RWPE2 (cell line): ENCODE measurements at regions not wholly inside any gene's neighbourhood (a gene's known extent, or its start where the extent isn't known, plus 50 kb on each side); places are given as distances from the start of the nearest gene placed in this dataset.

Experiments
- ATAC-seq: fragments of 200-7000 bp; cut with Tn5 transposase; 3 replicates; pipeline ENCODE4 v1.9.1; 2021; ENCODE audit warnings: low read depth
- DNase-seq: peaks from one replicate; pipeline ENCODE4 v3.0.0-alpha.2; 2020; ENCODE audit warnings: low spot score
- H3K27ac ChIP-seq: fragments of 450-650 bp; 2 replicates; pipeline ENCODE4 v1.5.1; 2017; ENCODE audit warnings: mild to moderate bottlenecking; ENCODE audit not compliant: poor library complexity, severe bottlenecking
- H3K27me3 ChIP-seq: fragments of 250-450 bp; sonication (Bioruptor Pico); 2 replicates; pipeline ENCODE4 v1.5.1; 2021; ENCODE audit warnings: mild to moderate bottlenecking, moderate library complexity; ENCODE audit not compliant: insufficient read depth, poor library complexity, severe bottlenecking
- H3K36me3 ChIP-seq: fragments of 250-450 bp; sonication (Bioruptor Pico); 2 replicates; pipeline ENCODE4 v1.5.1; 2020; ENCODE audit warnings: low read depth, mild to moderate bottlenecking, moderate library complexity
- H3K4me1 ChIP-seq: fragments of 250-450 bp; sonication (Bioruptor Pico); 2 replicates; pipeline ENCODE4 v1.5.1; 2021; ENCODE audit warnings: mild to moderate bottlenecking, moderate library complexity; ENCODE audit not compliant: insufficient read depth, poor library complexity, severe bottlenecking
- H3K4me3 ChIP-seq: fragments of 250-450 bp; sonication (Bioruptor Pico); 2 replicates; pipeline ENCODE4 v1.5.1; 2021; ENCODE audit warnings: mild to moderate bottlenecking, moderate library complexity; ENCODE audit not compliant: severe bottlenecking
- H3K9me3 ChIP-seq: fragments of 250-450 bp; sonication (Bioruptor Pico); 2 replicates; pipeline ENCODE4 v1.5.1; 2021; ENCODE audit warnings: mild to moderate bottlenecking, moderate library complexity; ENCODE audit not compliant: severe bottlenecking
- CTCF ChIP-seq: fragments of 450-650 bp; IDR thresholded peaks from one replicate; pipeline ENCODE4 v1.5.1; 2017; ENCODE audit warnings: mild to moderate bottlenecking, moderate library complexity; ENCODE audit not compliant: poor library complexity, severe bottlenecking

DNA sequence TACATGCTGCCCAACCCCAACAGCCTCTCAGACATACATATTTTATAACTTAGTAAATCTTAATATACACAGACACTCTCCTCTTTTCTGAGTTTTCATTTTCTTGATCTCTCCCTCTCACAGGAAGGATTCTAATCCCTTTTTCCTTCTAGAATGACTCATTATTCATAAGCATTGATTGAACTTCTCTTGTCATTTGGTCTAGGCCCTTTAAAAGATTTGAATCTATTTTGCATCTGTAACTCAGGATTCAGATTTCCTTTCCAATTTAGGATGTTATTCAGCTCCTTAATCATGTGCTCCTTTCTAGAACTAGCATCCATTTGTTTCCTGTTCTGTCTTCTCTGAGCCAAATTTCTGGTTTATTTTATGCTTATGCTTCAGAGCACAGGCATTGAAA, 624.5 kb upstream of the SGO1 start:
- Histone ChIP-seq H3K9me3 (peaks cover 7% of the 10 kb centered on the region), H3K4me1 (no peaks in the 10 kb centered on the region), H3K27me3 (no peaks in the 10 kb centered on the region), H3K27ac (no peak overlapping the region), H3K4me3 (no peak overlapping the region), H3K36me3 (no peaks in the 10 kb centered on the region)
- no peak for TF ChIP-seq CTCF
- DNase-seq = no peak
- no peak for ATAC-seq

- no peaks in the 10 kb centered on the region for H3K27me3 ChIP-seq
- TF ChIP-seq CTCF = no peak
- no peak for ATAC-seq
- H3K4me1 ChIP-seq = no peaks in the 10 kb centered on the region
- H3K4me3 ChIP-seq = no peak overlapping the region
- H3K9me3 ChIP-seq = peaks cover 7% of the 10 kb centered on the region
- DNase-seq = no peak
- no peak overlapping the region for H3K27ac ChIP-seq
- H3K36me3 ChIP-seq = no peaks in the 10 kb centered on the region
Measured at GRCh38 chr3:20809356-20809755, 623.4 kb upstream of the SGO1 start.

DNA sequence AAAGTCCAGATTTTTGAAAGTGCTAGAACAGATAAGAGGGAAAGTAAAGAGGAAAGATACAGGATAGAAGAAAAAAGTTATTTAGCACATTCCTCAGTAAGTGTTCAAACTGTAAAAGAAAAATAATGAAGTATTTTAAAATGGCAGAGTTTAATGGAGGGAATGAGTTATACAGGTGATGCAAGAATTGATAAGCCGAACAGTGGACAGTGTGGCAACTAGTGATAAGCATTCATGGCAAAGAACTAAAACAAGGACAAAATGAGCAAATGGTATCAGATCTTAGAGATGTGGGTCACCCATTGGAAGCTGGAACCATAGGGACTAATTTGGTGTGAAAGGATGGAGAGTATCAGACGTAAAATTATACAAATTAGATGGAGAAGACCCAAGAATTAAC, 622.9 kb upstream of the SGO1 start:
- no peak for ATAC-seq
- Histone ChIP-seq H3K9me3 (peaks cover 7% of the 10 kb centered on the region), H3K36me3 (no peaks in the 10 kb centered on the region), H3K27me3 (no peaks in the 10 kb centered on the region), H3K4me3 (no peak overlapping the region), H3K27ac (no peak overlapping the region), H3K4me1 (no peaks in the 10 kb centered on the region)
- TF ChIP-seq CTCF = no peak
- no peak for DNase-seq

DNA sequence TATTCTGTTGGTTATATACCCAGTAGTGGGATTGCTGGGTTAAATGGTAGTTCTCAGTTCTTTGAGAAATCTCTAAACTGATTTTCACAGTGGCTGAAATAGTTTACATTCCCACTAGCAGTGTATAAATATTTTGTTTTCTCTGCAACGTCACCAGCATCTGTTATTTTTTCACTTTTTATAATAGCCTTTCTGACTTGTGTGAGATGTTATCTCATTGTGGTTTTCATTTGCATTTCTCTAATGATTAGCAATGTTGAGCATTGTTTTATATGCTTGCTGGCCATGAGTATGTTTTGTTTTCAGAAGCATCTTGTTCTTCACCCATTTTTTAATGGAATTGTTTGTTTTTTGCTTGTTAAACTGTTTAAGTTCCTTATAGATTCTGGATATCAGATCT, 612.7 kb upstream of the SGO1 start:
- Histone ChIP-seq H3K27ac (no peak overlapping the region), H3K4me3 (no peak overlapping the region), H3K27me3 (no peaks in the 10 kb centered on the region), H3K4me1 (no peaks in the 10 kb centered on the region), H3K36me3 (no peaks in the 10 kb centered on the region), H3K9me3 (no peaks in the 10 kb centered on the region)
- no peak for ATAC-seq
- TF ChIP-seq CTCF = no peak
- no peak for DNase-seq

GRCh38 chr3:20787005-20787404, 601.0 kb upstream of the SGO1 start:
- H3K36me3 ChIP-seq = no peaks in the 10 kb centered on the region
- no peak for DNase-seq
- ATAC-seq = no peak
- H3K27ac ChIP-seq = no peak overlapping the region
- TF ChIP-seq CTCF = no peak
- H3K9me3 ChIP-seq = no peaks in the 10 kb centered on the region
- H3K4me3 ChIP-seq = no peak overlapping the region
- no peaks in the 10 kb centered on the region for H3K27me3 ChIP-seq
- H3K4me1 ChIP-seq = no peaks in the 10 kb centered on the region
